ENCODE measurements at regions not wholly inside any gene's neighbourhood (a gene's known extent, or its start where the extent isn't known, plus 50 kb on each side); places are given as distances from the start of the nearest gene placed in this dataset.

DNA sequence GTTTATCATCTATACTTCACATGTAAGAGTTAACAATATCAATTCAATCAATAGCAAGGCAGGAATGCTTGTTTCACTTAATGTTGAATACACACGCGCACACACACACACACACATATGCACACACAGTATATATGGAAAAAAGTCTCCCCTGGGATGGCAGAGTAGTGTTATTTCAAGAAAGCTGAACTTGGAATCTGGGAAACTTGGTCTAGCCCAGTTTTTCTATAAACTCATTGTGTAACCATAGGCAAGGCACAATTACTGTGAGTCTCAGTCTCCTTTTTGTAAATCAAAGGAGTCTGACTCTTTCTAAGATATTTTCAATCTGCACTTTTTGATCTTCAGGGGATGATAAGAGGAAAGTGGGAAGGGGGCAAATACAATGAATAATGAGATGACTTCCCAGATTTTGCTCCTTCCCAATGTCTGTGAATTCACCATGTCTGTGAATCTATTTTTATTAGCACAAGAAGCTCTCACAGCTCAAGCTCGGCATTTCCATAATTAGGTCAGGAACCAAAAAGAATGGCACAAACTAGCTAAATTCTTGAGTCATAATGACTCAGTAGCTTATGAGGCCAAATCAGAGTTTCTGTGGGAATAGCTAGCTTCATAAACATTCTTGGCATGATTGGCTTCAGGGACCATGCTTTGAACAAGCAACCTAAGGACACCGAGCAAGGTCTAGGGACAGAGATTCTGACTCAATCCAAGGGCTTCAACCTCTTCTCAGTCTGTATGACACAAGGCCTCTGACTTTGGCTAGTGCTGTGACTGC lies 227.4 kb upstream of the DCBLD2 start:
- ChIA-PET SMC1A (ENCODE audit: uncharacterized antibody, unreplicated experiment) (interaction anchor here (1.3 kb wide), 1 partner anchor 28 kb away, joined by 3 read pairs; no protein-coding TSS in a partner anchor), CTCF (no interaction called here), RAD21 (ENCODE audit: unreplicated experiment) (no interaction called here), POLR2A (no interaction called here)
- no peaks in the 10 kb centered on the region for H3K9me3 ChIP-seq (replicated peaks; ENCODE audit: control insufficient read depth, insufficient read depth, low read length)
- H3K27ac ChIP-seq (ENCODE audit: control insufficient read depth, insufficient read depth) = no peak overlapping the region
- no peak overlapping the region for H3K9ac ChIP-seq (ENCODE audit: control insufficient read depth, insufficient read depth, low read length)
- H3K79me2 ChIP-seq (ENCODE audit: control insufficient read depth, insufficient read depth, low read length) = no peaks in the 10 kb centered on the region
- DNase-seq (ENCODE audit: low read depth, low spot score) (no peak), FAIRE-seq (no peak), ATAC-seq (no peak)
- in situ Hi-C loops (cut with MboI) (no loop called here), intact Hi-C loops (cut with micrococcal nuclease; ENCODE audit: unreplicated experiment) (no loop called here)
- H3K4me3 ChIP-seq = no peak overlapping the region
- BruUV-seq (replicated peaks) = no TSS peak
- 18% methylated on average over 4 of the region's 4 CpGs for WGBS (ENCODE audit: insufficient coverage, insufficient replicate concordance, low lambda C conversion rate, missing lambda C conversion rate)
- no peak overlapping the region for H2AFZ ChIP-seq (ENCODE audit: control insufficient read depth, low read depth, low read length)
- no peaks in the 10 kb centered on the region for H3K27me3 ChIP-seq (replicated peaks in 1 of 2; ENCODE audit: control insufficient read depth in 2 of 2, insufficient read depth in 2 of 2, low read length in 1 of 2)
- H4K20me1 ChIP-seq (ENCODE audit: control insufficient read depth, insufficient read depth) = no peaks in the 10 kb centered on the region
- H3K4me1 ChIP-seq (ENCODE audit: control insufficient read depth, insufficient read depth, low read length) = no peaks in the 10 kb centered on the region
- no peaks in the 10 kb centered on the region for H3K36me3 ChIP-seq (ENCODE audit: control insufficient read depth in 2 of 2, insufficient read depth in 2 of 2, low read length in 1 of 2)
- H3K4me2 ChIP-seq (ENCODE audit: control insufficient read depth, insufficient read depth) = no peak overlapping the region
- no peak for TF ChIP-seq YBX1 (IDR thresholded peaks at IDR 0.05)
- TF ChIP-seq TCF3 (IDR thresholded peaks at IDR 0.05; ENCODE audit: borderline replicate concordance, insufficient read depth, low read depth, low read length) = no peak
- TF ChIP-seq, protein P1, sequence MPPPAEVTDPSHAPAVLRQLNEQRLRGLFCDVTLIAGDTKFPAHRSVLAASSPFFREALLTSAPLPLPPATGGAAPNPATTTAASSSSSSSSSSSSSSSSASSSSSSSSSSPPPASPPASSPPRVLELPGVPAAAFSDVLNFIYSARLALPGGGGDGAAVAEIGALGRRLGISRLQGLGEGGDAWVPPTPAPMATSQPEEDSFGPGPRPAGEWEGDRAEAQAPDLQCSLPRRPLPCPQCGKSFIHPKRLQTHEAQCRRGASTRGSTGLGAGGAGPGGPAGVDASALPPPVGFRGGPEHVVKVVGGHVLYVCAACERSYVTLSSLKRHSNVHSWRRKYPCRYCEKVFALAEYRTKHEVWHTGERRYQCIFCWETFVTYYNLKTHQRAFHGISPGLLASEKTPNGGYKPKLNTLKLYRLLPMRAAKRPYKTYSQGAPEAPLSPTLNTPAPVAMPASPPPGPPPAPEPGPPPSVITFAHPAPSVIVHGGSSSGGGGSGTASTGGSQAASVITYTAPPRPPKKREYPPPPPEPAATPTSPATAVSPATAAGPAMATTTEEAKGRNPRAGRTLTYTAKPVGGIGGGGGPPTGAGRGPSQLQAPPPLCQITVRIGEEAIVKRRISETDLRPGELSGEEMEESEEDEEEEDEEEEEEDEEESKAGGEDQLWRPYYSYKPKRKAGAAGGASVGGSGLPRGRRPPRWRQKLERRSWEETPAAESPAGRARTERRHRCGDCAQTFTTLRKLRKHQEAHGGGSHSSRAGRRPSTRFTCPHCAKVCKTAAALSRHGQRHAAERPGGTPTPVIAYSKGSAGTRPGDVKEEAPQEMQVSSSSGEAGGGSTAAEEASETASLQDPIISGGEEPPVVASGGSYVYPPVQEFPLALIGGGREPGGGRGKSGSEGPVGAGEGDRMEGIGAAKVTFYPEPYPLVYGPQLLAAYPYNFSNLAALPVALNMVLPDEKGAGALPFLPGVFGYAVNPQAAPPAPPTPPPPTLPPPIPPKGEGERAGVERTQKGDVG (CRISPR knock-in tag; IDR thresholded peaks at IDR 0.05) = no peak
- TF ChIP-seq NR2C2 (IDR thresholded peaks at IDR 0.05; ENCODE audit: borderline replicate concordance, control insufficient read depth, insufficient read length, low read depth) = no peak
- TF ChIP-seq, protein P2, sequence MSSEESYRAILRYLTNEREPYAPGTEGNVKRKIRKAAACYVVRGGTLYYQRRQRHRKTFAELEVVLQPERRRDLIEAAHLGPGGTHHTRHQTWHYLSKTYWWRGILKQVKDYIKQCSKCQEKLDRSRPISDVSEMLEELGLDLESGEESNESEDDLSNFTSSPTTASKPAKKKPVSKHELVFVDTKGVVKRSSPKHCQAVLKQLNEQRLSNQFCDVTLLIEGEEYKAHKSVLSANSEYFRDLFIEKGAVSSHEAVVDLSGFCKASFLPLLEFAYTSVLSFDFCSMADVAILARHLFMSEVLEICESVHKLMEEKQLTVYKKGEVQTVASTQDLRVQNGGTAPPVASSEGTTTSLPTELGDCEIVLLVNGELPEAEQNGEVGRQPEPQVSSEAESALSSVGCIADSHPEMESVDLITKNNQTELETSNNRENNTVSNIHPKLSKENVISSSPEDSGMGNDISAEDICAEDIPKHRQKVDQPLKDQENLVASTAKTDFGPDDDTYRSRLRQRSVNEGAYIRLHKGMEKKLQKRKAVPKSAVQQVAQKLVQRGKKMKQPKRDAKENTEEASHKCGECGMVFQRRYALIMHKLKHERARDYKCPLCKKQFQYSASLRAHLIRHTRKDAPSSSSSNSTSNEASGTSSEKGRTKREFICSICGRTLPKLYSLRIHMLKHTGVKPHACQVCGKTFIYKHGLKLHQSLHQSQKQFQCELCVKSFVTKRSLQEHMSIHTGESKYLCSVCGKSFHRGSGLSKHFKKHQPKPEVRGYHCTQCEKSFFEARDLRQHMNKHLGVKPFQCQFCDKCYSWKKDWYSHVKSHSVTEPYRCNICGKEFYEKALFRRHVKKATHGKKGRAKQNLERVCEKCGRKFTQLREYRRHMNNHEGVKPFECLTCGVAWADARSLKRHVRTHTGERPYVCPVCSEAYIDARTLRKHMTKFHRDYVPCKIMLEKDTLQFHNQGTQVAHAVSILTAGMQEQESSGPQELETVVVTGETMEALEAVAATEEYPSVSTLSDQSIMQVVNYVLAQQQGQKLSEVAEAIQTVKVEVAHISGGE (CRISPR knock-in tag; IDR thresholded peaks at IDR 0.05) = no peak
- no peak for TF ChIP-seq KAT2A (conservative IDR thresholded peaks at IDR 0.05; ENCODE audit: control insufficient read depth, low read depth, low read length)
- TF ChIP-seq, protein P3, sequence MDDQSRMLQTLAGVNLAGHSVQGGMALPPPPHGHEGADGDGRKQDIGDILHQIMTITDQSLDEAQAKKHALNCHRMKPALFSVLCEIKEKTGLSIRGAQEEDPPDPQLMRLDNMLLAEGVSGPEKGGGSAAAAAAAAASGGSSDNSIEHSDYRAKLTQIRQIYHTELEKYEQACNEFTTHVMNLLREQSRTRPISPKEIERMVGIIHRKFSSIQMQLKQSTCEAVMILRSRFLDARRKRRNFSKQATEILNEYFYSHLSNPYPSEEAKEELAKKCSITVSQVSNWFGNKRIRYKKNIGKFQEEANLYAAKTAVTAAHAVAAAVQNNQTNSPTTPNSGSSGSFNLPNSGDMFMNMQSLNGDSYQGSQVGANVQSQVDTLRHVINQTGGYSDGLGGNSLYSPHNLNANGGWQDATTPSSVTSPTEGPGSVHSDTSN (IDR thresholded peaks at IDR 0.05; ENCODE audit: insufficient replicate concordance, low read depth, low read length) = no peak
- no peak for TF ChIP-seq CBX5 (IDR thresholded peaks at IDR 0.05; ENCODE audit: low read depth)
- no peak for TF ChIP-seq ATF7 (IDR thresholded peaks at IDR 0.05; ENCODE audit: low read depth)
- TF ChIP-seq, protein P4, sequence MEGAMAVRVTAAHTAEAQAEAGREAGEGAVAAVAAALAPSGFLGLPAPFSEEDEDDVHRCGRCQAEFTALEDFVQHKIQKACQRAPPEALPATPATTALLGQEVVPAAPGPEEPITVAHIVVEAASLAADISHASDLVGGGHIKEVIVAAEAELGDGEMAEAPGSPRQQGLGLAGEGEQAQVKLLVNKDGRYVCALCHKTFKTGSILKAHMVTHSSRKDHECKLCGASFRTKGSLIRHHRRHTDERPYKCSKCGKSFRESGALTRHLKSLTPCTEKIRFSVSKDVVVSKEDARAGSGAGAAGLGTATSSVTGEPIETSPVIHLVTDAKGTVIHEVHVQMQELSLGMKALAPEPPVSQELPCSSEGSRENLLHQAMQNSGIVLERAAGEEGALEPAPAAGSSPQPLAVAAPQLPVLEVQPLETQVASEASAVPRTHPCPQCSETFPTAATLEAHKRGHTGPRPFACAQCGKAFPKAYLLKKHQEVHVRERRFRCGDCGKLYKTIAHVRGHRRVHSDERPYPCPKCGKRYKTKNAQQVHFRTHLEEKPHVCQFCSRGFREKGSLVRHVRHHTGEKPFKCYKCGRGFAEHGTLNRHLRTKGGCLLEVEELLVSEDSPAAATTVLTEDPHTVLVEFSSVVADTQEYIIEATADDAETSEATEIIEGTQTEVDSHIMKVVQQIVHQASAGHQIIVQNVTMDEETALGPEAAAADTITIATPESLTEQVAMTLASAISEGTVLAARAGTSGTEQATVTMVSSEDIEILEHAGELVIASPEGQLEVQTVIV (IDR thresholded peaks at IDR 0.05; ENCODE audit: borderline replicate concordance, partially characterized antibody) = no peak
- no peak for TF ChIP-seq ETV6 (conservative IDR thresholded peaks at IDR 0.05 in 1 of 2, IDR thresholded peaks at IDR 0.05 in 1 of 2; ENCODE audit: borderline replicate concordance in 1 of 2, low read depth in 1 of 2)
